ENCODE measurements at regions not wholly inside any gene's neighbourhood (a gene's known extent, or its start where the extent isn't known, plus 50 kb on each side); places are given as distances from the start of the nearest gene placed in this dataset.

DNA sequence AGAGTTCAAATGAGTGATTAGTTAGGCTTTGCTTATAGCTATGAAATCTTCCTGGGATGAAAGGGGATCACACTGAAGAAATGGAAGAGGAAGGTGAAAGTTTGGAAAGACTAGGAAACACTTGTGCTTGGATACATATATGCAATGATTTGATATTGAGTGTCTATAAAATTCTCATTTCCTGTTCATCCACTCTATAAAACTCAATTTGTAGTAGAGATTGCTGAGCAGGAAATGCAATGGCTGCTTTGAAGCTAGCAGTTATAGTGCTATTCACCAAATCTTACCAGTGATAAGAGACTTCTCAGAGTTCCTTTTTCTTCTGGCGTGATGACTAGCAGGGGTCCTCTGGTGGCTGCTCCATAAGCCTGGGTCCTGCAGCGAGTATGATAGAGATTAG is 128.1 kb upstream of the HPF1 start:
- Histone ChIP-seq H3K36me3 (ENCODE audit: control insufficient read depth, insufficient read depth, low read length) (no peaks in the 10 kb centered on the region), H3K27ac (ENCODE audit: low read length) (no peak overlapping the region), H3K4me3 (ENCODE audit: low read depth in 2 of 2, low read length in 2 of 2) (no peak overlapping the region), H3K4me1 (ENCODE audit: control insufficient read depth, insufficient read depth, low read length) (no peaks in the 10 kb centered on the region), H3K9me3 (ENCODE audit: control insufficient read depth, insufficient read depth, low read depth, low read length) (no peaks in the 10 kb centered on the region), H3K27me3 (ENCODE audit: control insufficient read depth, insufficient read depth, low read length) (no peaks in the 10 kb centered on the region)
- in situ Hi-C loops (cut with HindIII; ENCODE audit: low pct_unique_long_range_greater_than_20kb, low sequenced_read_pairs) (no loop called here), intact Hi-C loops (cut with micrococcal nuclease; ENCODE audit: unreplicated experiment) (no loop called here)
- no peak for ATAC-seq
- no peak for TF ChIP-seq POLR2AphosphoS5 (IDR thresholded peaks at IDR 0.05; ENCODE audit: low read depth, low read length)
- TF ChIP-seq, protein P1, sequence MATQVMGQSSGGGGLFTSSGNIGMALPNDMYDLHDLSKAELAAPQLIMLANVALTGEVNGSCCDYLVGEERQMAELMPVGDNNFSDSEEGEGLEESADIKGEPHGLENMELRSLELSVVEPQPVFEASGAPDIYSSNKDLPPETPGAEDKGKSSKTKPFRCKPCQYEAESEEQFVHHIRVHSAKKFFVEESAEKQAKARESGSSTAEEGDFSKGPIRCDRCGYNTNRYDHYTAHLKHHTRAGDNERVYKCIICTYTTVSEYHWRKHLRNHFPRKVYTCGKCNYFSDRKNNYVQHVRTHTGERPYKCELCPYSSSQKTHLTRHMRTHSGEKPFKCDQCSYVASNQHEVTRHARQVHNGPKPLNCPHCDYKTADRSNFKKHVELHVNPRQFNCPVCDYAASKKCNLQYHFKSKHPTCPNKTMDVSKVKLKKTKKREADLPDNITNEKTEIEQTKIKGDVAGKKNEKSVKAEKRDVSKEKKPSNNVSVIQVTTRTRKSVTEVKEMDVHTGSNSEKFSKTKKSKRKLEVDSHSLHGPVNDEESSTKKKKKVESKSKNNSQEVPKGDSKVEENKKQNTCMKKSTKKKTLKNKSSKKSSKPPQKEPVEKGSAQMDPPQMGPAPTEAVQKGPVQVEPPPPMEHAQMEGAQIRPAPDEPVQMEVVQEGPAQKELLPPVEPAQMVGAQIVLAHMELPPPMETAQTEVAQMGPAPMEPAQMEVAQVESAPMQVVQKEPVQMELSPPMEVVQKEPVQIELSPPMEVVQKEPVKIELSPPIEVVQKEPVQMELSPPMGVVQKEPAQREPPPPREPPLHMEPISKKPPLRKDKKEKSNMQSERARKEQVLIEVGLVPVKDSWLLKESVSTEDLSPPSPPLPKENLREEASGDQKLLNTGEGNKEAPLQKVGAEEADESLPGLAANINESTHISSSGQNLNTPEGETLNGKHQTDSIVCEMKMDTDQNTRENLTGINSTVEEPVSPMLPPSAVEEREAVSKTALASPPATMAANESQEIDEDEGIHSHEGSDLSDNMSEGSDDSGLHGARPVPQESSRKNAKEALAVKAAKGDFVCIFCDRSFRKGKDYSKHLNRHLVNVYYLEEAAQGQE (IDR thresholded peaks at IDR 0.05; ENCODE audit: insufficient read depth in 1 of 2, low read depth in 2 of 2, low read length in 1 of 2), result no peak
- TF ChIP-seq TCF7L2 (IDR thresholded peaks at IDR 0.05; ENCODE audit: low read depth, low read length), result no peak
- no peak for TF ChIP-seq SIN3A (IDR thresholded peaks at IDR 0.05; ENCODE audit: borderline replicate concordance, insufficient read depth, low read depth, low read length)
- TF ChIP-seq, protein P2, sequence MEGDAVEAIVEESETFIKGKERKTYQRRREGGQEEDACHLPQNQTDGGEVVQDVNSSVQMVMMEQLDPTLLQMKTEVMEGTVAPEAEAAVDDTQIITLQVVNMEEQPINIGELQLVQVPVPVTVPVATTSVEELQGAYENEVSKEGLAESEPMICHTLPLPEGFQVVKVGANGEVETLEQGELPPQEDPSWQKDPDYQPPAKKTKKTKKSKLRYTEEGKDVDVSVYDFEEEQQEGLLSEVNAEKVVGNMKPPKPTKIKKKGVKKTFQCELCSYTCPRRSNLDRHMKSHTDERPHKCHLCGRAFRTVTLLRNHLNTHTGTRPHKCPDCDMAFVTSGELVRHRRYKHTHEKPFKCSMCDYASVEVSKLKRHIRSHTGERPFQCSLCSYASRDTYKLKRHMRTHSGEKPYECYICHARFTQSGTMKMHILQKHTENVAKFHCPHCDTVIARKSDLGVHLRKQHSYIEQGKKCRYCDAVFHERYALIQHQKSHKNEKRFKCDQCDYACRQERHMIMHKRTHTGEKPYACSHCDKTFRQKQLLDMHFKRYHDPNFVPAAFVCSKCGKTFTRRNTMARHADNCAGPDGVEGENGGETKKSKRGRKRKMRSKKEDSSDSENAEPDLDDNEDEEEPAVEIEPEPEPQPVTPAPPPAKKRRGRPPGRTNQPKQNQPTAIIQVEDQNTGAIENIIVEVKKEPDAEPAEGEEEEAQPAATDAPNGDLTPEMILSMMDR (IDR thresholded peaks at IDR 0.05), result no peak
- no peak for DNase-seq (ENCODE audit: low read depth, low spot score)
- ChIA-PET CTCF (no interaction called here), POLR2A (no interaction called here)
- BruUV-seq (replicated peaks), result no TSS peak

DNA sequence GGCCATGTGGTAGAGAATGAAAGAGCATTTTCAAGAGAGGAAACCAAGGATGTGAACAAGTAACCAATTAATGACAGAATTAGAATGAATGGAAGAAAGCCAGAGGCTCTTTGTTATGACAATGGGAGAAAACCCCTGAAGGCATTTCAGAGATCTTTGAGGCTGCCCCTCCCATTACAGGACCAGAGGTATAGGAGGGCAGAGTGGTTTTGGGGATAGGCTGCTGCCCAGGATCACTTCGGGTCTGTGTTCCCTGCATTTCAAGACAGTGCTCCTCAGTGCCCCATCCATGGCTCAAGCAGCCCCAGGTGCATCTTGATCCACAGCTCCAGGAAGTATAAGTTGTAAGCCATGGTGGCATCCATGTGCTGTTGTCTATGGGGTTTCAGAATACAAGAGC is 124.0 kb upstream of the HPF1 start:
- ATAC-seq (no peak), DNase-seq (ENCODE audit: low read depth, low spot score) (no peak)
- Histone ChIP-seq H3K27me3 (ENCODE audit: control insufficient read depth, insufficient read depth, low read length) (no peaks in the 10 kb centered on the region), H3K27ac (ENCODE audit: low read length) (no peak overlapping the region), H3K9me3 (ENCODE audit: control insufficient read depth, insufficient read depth, low read depth, low read length) (no peaks in the 10 kb centered on the region), H3K36me3 (ENCODE audit: control insufficient read depth, insufficient read depth, low read length) (no peaks in the 10 kb centered on the region), H3K4me3 (ENCODE audit: low read depth in 2 of 2, low read length in 2 of 2) (no peak overlapping the region), H3K4me1 (ENCODE audit: control insufficient read depth, insufficient read depth, low read length) (no peaks in the 10 kb centered on the region)
- BruUV-seq (replicated peaks), result no TSS peak
- intact Hi-C loops (cut with micrococcal nuclease; ENCODE audit: unreplicated experiment), result no loop called here
- POLR2A ChIA-PET, result no interaction called here
- CTCF ChIA-PET, result no interaction called here
- TF ChIP-seq TCF7L2 (IDR thresholded peaks at IDR 0.05; ENCODE audit: low read depth, low read length) (no peak), POLR2AphosphoS5 (IDR thresholded peaks at IDR 0.05; ENCODE audit: low read depth, low read length) (no peak), SIN3A (IDR thresholded peaks at IDR 0.05; ENCODE audit: borderline replicate concordance, insufficient read depth, low read depth, low read length) (no peak)
- TF ChIP-seq, protein P1 (IDR thresholded peaks at IDR 0.05; ENCODE audit: insufficient read depth in 1 of 2, low read depth in 2 of 2, low read length in 1 of 2), result no peak
- TF ChIP-seq, protein P2 (IDR thresholded peaks at IDR 0.05), result no peak
- in situ Hi-C loops (cut with HindIII; ENCODE audit: low pct_unique_long_range_greater_than_20kb, low sequenced_read_pairs), result no loop called here

Data from Panc1 (cell line).